Stimulated activated naive CD8-positive, alpha-beta T cell treated with anti-CD3 and anti-CD28 coated beads, Interleukin-15, Interleukin-2, amounts not matched to agents 100 U/mL and 50 U/mL, for 24 hours (primary cell): ENCODE measurements at regions not wholly inside any gene's neighbourhood (a gene's known extent, or its start where the extent isn't known, plus 50 kb on each side); places are given as distances from the start of the nearest gene placed in this dataset.

Experiments used
- ATAC-seq: fragments of 150-1000 bp; cut with Tn5 transposase; one replicate; pipeline ENCODE4 v1.10.0; 2021
- DNase-seq: peaks from one replicate; pipeline ENCODE4 v3.0.0; 2021

- DNase-seq (peak; percentile 20), ATAC-seq (peak; percentile 91)
These were observed 555.6 kb downstream of the PPARGC1A start for GRCh38 chr4:23333946-23334878.

GRCh38 chr4:23333556-23333945, 556.3 kb downstream of the PPARGC1A start:
- ATAC-seq, result peak; percentile 66
- no peak for DNase-seq

GRCh38 chr4:23332313-23332712, 557.5 kb downstream of the PPARGC1A start:
- DNase-seq (no peak), ATAC-seq (no peak)

DNA sequence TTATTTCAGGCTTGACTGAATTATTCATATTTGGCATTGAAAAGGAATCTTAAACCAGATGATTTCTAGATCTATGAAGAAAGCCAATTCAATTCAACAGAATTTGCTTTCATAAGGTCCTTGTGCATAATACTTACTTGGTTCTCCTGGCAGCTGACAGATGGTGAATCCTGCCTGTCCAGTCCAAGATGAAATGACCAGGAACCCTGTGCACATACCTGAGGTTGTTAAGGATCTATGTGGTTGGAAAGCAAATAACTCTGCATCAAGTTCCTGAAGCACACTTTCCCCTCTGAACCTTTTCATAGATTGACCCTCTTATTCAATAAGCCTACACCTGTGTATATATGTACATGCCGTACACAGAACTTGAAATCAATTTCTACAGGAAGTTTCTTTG, 562.7 kb downstream of the PPARGC1A start:
- DNase-seq, result no peak

DNA sequence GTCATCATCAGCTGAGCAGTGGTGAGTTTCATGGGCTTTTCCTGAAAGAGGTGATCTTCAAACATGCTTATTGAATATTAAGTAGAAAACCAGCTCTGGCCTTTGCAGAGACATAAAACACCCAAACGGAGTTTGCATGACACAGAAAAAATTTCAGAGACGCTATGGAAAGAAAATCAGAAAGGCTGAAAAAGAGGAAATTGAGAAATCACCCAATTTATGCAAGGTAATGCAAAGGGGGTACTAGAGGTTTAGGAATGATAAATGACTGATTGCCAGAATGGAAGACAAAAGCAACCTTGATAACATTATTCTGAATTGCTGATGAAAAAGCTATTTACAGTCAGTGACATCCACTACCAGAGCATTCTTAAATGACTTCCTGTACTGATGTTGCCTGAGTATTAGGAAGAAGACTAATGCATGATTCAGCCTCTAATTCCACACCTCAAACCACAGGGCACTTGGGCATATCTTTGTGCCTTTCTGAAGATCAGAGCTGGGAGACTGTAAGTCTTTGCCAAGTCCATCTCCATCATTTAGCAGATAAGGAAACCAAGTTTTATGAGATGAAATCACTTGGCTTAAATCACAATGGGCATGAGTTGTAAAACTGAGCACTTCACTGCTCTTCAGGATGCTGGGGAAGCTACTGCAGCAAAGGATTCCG, 565.7 kb downstream of the PPARGC1A start:
- no peak for ATAC-seq
- DNase-seq, result no peak

More for the DNA sequence above, 562.7 kb downstream of the PPARGC1A start:
- ATAC-seq, result no peak

DNA sequence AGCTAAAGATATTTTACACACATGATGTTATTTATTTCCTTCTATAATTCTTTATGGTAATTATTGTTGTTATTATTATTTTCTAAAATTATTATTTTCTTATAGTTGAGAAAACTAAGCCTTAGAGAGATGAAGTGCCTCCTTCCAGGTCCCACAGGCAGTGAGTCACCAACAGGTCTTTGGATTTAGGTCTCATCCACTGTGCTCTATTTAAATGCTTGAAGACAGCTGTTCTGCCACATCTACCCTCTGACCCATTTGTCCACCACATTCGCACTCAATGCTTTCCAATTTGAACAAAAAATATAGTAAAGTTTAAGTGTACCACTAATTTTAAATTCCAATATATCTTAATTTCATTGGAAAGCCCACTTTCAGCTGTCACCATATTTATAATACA, 566.4 kb downstream of the PPARGC1A start:
- DNase-seq (no peak), ATAC-seq (no peak)

DNA sequence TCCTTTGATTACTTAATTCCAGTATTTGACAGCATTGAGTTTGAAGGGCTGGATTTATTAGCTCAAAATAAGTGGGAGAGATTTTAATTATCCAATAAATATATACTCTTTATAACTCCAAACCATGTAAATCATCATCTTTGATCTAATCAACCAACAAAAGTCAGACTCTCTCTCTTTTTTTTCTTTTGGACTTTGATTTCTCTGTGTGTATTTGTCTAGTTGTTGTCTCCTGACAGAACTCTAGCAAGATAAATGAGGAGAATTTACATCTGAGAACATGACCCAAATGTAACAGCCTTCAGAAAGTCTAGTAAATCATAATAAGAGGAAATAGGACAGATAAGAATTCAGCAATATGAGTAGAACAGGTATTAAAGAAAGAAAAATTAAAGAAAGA, 567.1 kb downstream of the PPARGC1A start:
- DNase-seq (no peak), ATAC-seq (no peak)

GRCh38 chr4:23320931-23321587, 568.8 kb downstream of the PPARGC1A start:
- ATAC-seq, result no peak
- DNase-seq, result no peak

GRCh38 chr4:23312686-23313085, 577.2 kb downstream of the PPARGC1A start:
- ATAC-seq, result no peak
- DNase-seq, result no peak

GRCh38 chr4:23311983-23312382, 577.9 kb downstream of the PPARGC1A start:
- ATAC-seq (no peak), DNase-seq (no peak)

DNA sequence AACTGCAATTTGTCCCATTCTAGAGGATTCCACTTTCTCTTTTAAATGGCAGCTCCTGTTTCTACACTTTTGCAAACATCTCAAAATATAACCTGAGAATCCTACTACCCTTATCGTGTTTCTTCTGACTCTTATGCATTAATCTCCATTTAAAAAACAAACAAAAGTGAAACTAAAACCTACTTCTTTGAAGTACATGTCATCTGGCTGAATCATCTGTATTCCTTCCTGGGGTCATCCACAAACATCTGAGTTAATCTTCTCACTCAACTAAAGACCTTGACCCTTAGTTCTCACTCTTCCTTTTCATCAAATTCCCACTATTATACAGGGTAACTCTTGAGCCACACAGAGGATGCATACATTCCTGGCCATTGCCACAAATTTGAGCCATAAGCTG, 584.8 kb downstream of the PPARGC1A start:
- DNase-seq, result no peak
- ATAC-seq, result no peak

GRCh38 chr4:23298371-23298770, 591.5 kb downstream of the PPARGC1A start:
- no peak for ATAC-seq

GRCh38 chr4:23297327-23297726, 592.5 kb downstream of the PPARGC1A start:
- ATAC-seq, result no peak
- DNase-seq, result no peak

More at GRCh38 chr4:23298371-23298770, 591.5 kb downstream of the PPARGC1A start:
- no peak for DNase-seq

- no peak for DNase-seq
- no peak for ATAC-seq
These were observed 598.4 kb downstream of the GBA3 start for GRCh38 chr4:23291139-23291538.

- no peak for DNase-seq
These were observed 597.9 kb downstream of the GBA3 start for GRCh38 chr4:23290656-23291055.

GRCh38 chr4:23279377-23279986, 586.7 kb downstream of the GBA3 start:
- no peak for DNase-seq
- ATAC-seq, result no peak

More at GRCh38 chr4:23290656-23291055, 597.9 kb downstream of the GBA3 start:
- ATAC-seq, result no peak

GRCh38 chr4:23278845-23279244, 586.1 kb downstream of the GBA3 start:
- DNase-seq (no peak), ATAC-seq (no peak)

GRCh38 chr4:23276076-23276475, 583.3 kb downstream of the GBA3 start:
- ATAC-seq (no peak), DNase-seq (no peak)

DNA sequence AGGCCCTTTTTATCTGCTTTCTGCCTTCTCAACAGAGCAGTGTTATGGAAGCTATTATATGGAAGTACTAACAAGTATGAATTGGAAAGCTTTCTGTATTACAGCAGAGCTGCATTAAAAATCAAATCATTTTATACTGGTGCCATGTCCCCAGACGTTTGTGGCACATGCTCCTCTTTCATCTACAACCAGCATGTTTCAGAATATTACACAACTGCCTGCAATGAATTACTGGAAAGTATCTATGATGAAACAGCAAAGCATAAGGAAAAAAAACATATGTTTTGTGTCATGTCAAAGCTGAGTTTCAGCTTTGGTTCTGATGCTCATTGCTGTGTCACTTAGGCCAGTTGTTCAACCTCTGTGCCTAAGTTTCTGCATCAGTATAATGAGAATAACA, 576.8 kb downstream of the GBA3 start:
- DNase-seq (no peak), ATAC-seq (no peak)

GRCh38 chr4:23268072-23268771, 575.5 kb downstream of the GBA3 start:
- DNase-seq, result no peak
- ATAC-seq, result no peak

DNA sequence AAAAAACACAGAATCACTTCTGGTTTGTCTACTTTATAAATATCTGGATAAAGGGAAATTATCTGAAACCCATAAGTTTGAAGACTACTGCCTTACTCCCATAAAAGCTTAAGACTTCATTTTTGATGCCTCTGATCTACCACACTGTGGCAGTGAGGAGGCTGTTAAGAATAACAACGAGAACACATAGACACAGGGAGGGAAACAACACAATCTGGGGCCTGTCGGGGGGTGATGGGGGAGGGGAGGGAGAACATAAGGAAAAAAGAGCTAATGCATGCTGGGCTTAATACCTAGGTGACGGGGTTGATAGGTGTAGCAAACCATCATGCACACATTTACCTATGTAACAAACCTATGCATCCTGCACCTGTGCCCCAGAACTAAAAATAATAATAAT, 573.7 kb downstream of the GBA3 start:
- ATAC-seq, result no peak
- no peak for DNase-seq

DNA sequence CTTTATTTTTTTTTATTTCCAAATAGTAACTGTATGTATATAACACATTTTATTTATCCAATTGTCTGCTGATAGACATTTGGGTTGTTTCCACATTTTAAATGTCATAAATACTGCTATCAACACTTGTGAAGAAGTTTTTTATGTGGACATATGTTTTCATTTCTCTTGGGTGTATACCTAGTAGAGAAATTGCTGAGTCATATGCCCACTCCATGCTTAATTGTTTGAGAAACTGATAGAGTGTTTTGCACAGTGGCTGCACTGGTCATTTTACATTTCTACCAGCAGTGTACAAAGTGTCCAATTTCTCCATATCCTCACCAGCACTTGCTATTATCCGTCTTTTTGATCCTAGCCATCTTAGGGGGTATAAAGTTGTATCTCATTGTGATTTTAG, 567.8 kb downstream of the GBA3 start:
- DNase-seq (no peak), ATAC-seq (no peak)
